SKM-1 (cell line): ENCODE measurements at regions not wholly inside any gene's neighbourhood (a gene's known extent, or its start where the extent isn't known, plus 50 kb on each side); places are given as distances from the start of the nearest gene placed in this dataset.

Experiments
- DNase-seq: peaks from one replicate; lab custom pipeline; 2025; ENCODE audit not compliant: unreplicated experiment; lab: John Stamatoyannopoulos, UW

DNA sequence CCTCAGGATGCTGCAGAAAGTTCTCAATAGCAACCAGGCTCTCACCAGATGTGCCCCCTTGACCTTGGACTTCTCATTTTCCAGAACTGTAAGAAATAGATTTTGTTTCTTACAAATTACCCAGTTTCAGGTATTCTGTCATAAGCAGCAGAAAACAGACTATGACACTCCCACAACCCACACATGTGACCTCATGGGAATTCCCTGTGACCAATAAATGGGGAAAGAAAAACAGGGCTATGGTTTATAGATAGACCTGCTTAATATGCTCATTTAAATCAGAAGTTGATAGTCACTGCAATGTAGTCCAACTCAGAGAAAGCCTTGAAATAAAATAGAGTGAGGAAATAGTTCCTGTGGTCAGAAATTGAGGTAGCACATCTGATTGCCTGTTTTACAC is 380.9 kb upstream of the PTBP2 start:
- no peak for DNase-seq

DNA sequence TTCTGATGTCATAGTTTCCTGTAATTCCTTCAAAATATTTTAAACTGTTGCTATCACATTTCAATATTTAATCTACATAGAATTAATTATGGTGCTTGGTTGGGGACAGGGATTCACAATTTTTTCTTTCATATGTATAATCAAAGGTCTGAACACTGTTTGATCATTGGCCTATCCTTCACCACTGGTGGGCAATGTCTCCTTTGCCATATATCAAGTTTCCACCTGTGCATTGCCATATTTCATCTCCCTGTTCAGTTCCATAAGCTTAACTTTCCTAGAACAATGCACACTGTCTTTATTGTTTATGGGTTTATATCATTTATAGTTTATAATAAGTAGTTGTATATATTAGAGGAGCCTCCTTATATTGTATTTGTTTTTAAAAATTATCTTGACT is 374.9 kb upstream of the PTBP2 start:
- no peak for DNase-seq

DNA sequence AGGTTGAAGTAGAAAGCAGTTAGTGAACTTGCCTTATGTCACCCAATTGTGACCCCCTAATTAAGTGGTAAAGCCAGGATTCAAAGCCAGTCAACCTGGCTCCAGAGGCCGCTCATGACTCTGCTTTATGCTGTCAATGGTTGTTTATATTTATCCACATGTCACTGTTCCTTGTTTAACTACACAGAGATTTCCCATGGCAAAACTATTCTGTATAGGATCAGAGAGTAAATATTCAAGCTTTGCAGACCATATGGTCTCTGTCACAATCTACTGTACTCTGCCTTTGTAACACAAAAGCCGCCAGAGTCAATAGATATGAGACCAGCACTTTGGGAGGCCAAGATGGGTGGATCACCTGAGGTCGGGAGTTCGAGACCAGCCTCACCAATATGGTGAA is 371.7 kb upstream of the PTBP2 start:
- no peak for DNase-seq

DNA sequence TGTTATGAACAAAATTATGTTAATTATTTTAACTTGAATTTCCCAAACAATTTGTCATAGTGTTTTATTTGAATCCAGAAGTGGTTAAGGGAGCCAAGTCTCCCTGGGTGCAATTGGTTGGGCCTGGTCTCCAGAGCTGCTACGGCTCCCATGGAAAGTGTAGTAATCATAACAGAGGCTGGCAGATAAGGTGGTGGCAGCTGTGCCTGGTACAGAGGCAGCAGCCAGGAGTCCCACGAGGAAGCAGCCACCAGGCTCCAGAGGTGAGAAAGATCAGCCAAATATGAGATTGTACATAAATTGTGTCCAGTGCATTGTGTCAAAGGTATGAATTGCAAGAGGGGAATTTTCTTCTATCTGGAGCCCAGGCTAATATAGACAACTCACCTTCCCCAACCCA is 368.9 kb upstream of the PTBP2 start:
- no peak for DNase-seq

DNA sequence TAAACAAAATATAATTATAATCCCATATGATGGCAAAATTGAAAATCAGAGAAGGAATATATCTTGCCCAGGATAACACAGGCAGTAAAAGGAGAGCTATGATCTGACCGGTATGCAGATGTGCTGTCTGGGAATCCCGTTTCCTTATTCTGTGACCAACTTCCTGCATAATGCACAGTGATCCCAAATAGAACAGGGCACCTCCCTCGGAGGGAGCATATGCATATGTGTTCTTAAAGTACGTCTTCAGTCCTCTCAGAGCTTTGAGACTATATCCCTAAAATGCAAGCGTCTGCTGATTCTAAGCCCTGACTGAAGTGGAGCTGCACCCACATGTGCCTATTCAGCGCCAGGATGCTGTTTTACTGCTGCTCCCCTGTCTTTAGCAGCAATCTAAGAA is 366.1 kb upstream of the PTBP2 start:
- DNase-seq = no peak

DNA sequence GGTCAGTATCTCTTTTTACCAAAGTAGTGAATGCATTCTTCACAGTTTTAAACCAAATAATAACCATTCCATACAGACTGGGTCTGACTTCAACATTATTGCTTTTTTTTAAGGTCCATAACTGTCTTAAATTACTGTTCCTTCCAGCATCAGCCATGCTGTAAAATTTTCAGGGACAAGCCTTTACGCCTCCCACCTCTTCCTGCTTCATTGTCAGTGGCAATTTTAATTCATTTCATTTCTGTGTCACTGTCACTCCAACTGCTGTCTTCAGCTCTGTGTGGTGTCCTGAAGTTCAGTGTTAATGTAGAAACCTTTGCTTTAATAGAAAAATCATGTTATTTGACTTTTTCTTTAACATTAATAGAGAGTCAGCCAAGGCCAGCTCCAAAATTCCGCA is 365.6 kb upstream of the PTBP2 start:
- no peak for DNase-seq

DNA sequence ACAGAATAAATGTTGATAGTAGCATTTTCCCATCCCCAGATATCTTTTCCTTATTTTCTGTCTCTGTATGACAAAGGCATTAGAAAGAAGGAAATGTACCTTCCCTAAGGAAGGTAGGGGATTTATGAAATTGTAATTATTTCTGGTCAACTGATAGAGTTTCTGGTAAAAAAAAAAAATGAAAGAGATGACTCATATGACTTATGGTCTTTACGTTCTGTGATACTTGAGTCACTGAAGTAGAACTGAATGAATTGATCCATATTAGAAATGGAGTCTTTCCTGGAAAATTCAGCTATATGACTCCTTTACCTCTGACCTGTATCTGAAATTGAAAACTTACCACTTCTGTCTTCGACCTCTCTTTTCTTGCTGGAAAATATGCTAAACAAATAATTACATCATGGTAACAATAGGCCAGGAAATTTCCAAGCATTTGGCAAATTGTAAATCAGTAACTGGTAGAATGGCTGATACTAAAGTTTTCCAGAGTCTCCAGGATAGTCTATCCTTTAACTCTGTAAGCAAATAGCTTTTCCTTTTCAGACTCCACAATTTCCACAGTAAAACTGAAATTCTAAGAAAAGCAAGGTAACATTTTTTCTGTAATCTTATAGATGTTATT is 364.3 kb upstream of the PTBP2 start:
- no peak for DNase-seq

DNA sequence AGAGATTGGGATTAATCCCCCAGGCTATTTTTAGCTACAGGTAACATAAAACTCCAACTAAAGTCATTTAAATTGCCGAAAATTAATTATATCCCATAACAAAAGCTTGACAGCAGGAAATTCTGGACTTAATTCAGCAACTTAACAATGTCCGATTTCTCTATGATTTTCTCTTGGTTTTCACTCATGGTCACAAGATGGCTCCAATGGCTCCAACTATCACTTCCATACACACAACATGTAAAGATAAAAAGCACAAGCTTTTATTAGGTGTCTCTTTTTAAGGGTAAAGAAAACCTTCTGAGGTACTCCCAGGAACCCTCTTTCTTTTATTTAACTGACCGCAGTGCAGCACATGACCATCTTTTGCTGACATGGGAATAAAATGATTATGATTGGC is 363.5 kb upstream of the PTBP2 start:
- no peak for DNase-seq

DNA sequence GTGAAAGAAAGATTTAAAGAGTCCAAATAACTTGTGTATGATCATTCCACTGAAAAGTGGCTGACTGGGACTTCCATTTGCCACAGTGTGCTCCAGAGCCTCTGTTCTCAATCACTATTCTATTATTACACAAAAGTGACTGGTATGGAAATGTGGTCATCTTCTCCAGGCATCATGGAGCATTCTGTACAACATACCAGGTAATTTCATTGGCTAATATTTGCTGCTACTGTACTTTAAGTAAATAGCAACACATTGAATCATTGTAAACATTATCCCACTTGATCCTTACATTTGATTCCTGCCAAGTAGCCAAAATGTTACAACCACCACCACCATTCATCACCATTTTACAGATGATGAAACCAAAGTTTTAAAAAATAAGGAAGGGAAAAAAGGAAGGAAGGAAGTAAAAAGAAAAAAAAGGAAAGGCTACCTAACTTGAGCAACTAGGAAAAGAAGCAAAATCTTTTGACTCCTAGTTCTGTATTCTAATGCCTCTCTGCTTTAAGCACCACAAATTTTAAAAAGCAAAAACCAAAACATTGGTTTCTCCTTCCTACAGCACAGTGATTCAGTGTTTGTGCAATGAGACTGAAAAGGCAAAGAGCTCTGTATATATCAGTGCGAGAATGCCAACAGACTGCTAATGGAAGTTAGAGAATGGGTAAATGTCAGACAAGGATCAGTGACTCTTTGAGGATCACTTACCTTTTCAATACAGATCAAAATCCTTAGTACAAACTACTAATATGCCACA is 361.4 kb upstream of the PTBP2 start:
- no peak for DNase-seq

DNA sequence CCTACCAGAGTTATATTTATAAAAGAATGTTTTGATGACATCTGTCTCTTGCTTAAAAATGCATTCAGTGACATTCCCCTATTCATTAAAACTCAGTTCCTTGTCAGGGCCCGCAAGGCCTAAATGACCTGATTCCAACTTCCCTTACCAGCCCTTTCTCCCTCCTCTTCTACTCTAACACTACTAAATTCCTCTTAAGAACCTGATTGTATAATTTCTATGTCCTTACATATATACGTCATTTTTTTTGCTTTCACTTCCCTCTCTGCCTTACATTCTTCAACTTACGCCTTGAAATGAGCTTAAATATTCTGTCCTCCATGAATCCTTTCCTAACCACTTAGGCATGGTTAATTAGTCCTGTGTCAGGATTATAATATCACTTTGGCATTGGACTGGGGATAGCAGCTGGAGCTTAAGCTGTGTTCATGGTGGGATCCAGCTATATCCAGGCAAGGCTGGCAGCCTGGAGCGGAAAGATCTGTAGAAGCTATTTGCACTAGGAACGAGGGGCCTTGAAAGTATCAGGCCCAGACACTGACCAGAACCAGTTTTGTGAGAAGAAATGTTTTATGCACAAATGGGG is 360.2 kb upstream of the PTBP2 start:
- no peak for DNase-seq

DNA sequence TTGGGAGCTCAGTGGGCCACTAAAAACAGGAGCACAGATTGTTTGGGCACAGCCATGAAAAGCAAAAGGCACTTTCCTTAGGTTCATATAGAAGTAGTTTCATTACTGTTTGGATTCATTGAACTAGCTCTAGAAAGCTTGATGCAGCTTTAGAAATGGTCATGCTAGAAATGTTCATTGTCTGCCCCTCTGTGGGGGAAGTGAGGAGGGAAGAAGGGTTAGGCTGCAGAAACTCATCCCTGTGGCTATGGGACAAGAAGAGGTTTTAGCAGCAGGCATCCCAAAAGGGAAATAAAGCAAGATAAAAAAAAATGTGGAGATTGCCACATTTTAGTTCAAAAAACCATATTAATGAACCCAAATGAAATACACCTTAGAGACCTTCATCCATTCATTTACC is 359.6 kb upstream of the PTBP2 start:
- DNase-seq = no peak

DNA sequence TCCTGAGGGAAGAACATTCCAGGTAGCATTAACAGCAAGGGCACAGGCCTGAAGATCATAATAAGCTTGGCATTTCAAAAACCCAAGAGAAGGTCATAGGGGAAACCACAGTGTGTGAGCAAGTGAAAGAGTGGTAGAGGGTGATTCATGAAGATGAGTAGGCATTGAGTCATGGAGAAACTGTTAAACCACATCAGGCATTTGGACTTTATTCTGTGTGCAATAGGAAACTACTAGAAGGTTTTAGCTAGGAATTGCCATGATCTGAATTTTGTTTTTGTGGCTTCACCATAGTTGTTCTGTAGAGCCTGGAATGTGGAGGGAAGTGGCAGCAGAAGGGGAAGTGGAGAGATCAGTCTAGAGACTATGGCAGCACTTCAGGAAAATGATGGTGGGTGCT is 359.0 kb upstream of the PTBP2 start:
- peak; percentile 84 for DNase-seq

DNA sequence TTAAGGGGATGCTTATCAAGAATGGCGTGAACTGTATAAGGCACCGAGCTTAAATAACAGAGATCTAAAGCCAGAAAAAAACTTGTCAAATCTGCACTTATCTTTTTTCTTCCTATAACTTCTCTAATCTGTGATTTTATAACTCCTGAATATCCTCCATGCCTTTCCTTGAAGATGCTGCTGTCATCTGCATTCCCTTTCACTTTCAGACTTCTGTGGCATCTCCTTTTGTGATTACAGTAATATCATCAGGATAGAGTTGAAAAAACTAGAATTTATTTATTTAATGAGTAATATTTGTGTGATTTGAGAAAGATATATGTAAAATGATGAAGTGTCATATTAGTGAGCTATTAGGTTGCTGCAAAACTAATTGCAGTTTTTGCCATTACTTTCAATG is 357.8 kb upstream of the PTBP2 start:
- DNase-seq = no peak

DNA sequence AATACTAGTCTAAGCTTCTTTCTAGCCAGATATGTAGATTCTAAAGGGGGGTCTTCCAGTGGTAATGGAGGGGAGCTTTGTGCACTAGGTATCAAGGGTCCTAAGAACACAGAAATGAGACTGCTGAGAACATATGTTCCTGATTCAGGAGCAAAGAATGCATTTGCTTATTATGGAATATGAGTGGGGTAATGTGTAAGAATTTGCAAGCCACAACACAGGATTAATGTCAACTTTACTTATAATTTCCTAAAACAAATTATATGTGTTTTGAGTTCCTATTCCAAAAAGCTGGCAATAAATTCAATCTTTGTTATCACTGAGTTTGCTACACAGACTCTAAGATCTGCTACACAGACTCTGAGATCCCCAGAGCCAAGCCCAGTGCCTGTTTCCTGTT is 357.0 kb upstream of the PTBP2 start:
- no peak for DNase-seq

DNA sequence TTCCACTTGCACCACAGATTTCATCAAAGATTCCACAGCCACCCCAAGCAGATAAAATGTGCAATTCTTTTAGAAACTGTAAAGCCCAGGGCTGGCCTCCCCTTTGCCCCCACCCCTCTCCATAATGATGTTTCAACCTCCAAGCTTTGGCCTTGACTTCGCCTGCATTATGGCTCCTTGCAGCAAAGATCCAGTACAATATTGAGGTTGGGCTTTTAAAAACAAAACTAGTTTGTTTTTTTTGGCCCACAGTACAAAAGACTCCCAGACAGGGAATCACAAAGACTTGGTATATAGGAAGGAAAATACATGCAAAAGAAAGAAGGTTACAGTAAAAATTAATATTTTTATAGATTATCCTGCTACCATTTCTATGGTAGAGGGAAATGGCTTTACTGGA is 356.5 kb upstream of the PTBP2 start:
- DNase-seq = no peak

DNA sequence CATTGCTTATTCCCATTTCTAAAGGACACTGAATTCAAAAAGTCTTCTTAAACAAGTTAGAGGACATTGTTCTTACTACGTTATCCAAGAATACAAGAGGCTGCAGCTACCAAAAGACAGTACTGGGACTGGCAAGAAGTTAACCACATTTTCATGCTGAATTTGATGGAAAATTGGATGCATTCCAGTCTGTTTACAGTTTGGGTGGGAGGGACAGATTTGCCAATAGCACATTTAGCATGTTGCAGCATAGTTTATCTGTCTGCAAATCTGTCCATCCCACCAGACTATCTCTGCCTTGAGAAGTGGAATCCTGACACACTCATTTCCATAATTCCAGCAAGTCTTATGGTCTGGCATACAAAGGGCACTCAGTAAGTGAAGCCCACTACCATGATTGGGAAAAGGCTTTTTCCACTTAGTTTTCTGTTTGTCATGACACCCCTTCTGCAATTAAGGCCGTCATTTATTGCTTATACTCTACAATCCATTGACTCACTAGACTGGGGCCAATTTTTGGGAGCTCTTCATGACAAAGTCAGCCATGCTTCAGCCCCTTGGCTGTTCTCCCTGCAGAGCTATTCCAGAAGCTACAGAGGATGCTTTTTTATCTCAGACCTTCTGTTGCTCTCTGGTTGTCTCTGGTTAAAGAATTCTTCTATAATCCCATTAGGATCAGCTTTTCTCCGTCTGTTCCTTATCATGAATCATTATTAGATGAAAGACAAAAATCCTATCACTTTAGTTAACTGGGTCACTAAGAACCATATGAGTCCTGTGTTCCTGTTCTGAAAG is 355.8 kb upstream of the PTBP2 start:
- no peak for DNase-seq

DNA sequence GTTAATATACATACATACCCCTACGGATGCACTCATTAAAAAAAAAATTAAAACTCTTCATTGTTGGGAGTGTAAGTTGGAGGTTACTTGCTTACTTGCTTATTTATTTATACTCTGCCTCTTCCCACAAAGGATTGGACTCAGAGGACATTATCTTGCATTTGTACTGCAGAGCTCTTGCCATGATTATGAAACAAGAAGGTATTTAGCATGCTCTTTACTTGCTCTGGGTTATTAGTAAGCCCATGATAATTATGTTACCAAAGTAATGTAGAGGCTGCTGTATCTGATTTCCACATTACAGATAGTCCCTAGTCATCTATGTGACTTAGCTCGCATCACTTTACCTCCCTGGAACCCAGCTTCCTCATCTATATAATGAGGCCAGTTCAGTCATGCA is 355.1 kb upstream of the PTBP2 start:
- no peak for DNase-seq

DNA sequence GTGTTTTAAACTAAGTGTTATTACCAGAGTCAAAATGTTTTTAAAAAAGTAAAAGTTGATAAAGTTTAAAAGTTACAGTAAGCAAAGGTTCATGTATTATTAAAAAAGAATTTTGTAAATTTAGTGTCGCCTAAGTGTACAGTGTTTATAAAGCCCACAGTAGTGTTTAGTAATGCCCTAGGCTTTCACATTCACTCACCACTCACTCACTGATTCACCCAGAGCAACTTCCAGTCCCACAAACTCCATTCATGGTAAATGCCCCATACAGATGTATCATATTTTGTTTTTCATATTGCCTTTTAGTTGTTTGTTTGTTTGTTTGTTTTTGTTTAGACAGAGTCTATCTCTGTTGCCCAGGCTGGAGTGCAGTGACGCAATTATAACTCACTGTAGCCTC is 353.8 kb upstream of the PTBP2 start:
- DNase-seq = no peak

DNA sequence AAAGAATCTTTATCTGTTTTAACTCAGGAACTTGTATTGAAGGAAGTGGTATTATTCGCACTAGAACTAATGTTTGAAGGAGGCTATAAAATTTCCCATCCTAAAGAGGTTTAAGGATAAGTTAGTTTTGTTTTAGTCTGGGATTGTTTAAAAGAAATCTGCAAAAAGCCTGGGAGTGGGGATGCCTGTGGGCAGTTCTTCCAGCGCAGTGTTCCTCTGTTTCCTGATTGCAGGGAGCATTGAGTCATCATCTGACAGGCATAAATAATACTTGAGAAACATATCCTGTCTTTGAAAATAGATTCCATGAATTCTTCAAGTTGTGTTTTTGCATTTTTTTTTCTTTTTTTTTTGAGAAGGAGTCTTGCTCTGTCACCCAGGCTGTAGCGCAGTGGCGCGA is 350.8 kb upstream of the PTBP2 start:
- no peak for DNase-seq

DNA sequence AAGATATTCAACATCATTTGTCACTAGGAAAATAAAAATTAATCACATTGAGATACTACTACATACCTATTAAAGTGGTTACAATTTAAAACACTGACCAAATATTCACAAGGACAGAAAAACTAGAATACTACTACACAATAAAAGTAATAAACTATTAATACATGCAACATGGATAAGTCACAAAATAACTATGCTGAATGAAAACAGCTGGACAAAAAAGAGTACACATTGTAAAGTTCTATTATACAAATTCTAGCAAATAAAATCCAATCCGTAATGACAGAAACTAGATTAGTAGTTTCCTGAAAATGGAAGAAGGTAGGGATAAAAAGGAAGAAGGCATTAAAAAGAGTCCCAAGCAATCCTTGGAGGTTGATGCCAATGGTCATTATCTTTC is 348.7 kb upstream of the PTBP2 start:
- DNase-seq = no peak

DNA sequence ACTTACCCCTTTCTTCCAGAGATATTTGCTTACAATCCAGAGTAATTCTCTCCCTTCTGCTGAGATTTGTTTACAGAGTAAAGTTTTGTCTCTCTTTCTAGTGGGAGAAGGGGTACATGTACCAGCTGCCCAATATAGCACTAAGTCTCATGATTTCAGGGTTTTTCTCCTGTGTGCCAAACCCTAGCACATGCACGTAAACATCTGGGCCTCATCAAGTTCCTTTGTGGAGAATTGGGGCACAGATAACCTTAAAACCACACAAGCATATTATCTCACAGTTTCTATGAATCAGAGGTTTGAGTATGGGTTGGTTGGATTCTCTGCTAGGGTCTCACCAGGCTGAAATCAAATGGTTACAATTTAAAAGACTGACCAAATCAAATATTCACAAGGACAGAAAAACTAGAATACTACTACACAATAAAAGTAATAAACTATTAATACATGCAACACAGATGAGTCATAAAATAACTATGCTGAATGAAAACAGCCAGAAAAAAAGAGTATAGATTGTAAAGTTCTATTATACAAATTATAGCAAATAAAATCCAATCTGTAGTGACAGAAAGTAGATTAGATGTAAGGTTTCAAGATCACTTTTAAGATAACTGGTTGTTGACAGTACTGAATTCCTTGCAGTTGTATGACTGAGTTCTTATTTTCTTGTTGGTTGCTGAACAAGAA is 347.4 kb upstream of the PTBP2 start:
- no peak for DNase-seq
